ENCODE measurements at regions not wholly inside any gene's neighbourhood (a gene's known extent, or its start where the extent isn't known, plus 50 kb on each side); places are given as distances from the start of the nearest gene placed in this dataset.

- DNase-seq (ENCODE audit: low read depth): no peak
Measured at GRCh38 chr18:29160170-29160569, 983.2 kb upstream of the CDH2 start.

GRCh38 chr18:29157905-29158304 lies 981.0 kb upstream of the CDH2 start:
- DNase-seq (ENCODE audit: low read depth): no peak

GRCh38 chr18:29157057-29157780 lies 980.3 kb upstream of the CDH2 start:
- DNase-seq (ENCODE audit: low read depth): peak; percentile 57

GRCh38 chr18:29156531-29156930 lies 979.6 kb upstream of the CDH2 start:
- DNase-seq (ENCODE audit: low read depth): no peak

GRCh38 chr18:29154758-29155725 lies 978.1 kb upstream of the CDH2 start:
- DNase-seq (ENCODE audit: low read depth): peak; percentile 33

GRCh38 chr18:29154196-29154757 lies 977.3 kb upstream of the CDH2 start:
- peak; percentile 73 for DNase-seq (ENCODE audit: low read depth)

GRCh38 chr18:29153091-29153490 lies 976.2 kb upstream of the CDH2 start:
- no peak for DNase-seq (ENCODE audit: low read depth)

GRCh38 chr18:29147944-29148343 lies 971.0 kb upstream of the CDH2 start:
- DNase-seq (ENCODE audit: low read depth): peak; percentile 80

GRCh38 chr18:29146068-29146467 lies 969.1 kb upstream of the CDH2 start:
- DNase-seq (ENCODE audit: low read depth): no peak

- no peak for DNase-seq (ENCODE audit: low read depth)
Measured at GRCh38 chr18:29140590-29140989, 963.7 kb upstream of the CDH2 start.

GRCh38 chr18:29137773-29138495 lies 961.0 kb upstream of the CDH2 start:
- DNase-seq (ENCODE audit: low read depth): no peak

- DNase-seq (ENCODE audit: low read depth): peak; percentile 5
Measured at GRCh38 chr18:29123706-29124530, 947.0 kb upstream of the CDH2 start.

GRCh38 chr18:29104671-29105070 lies 927.7 kb upstream of the CDH2 start:
- no peak for DNase-seq (ENCODE audit: low read depth)

- no peak for DNase-seq (ENCODE audit: low read depth)
Measured at GRCh38 chr18:29104227-29104626, 927.3 kb upstream of the CDH2 start.

GRCh38 chr18:29096079-29096770 lies 919.3 kb upstream of the CDH2 start:
- DNase-seq (ENCODE audit: low read depth): no peak

GRCh38 chr18:29087616-29088246 lies 910.8 kb upstream of the CDH2 start:
- no peak for DNase-seq (ENCODE audit: low read depth)

- no peak for DNase-seq (ENCODE audit: low read depth)
Measured at GRCh38 chr18:29084120-29084519, 907.2 kb upstream of the CDH2 start.

GRCh38 chr18:29083545-29083944 lies 906.6 kb upstream of the CDH2 start:
- no peak for DNase-seq (ENCODE audit: low read depth)

- no peak for DNase-seq (ENCODE audit: low read depth)
Measured at GRCh38 chr18:29080946-29081345, 904.0 kb upstream of the CDH2 start.

GRCh38 chr18:29078273-29078672 lies 901.3 kb upstream of the CDH2 start:
- no peak for DNase-seq (ENCODE audit: low read depth)
